Breast epithelium (tissue), 3 donors: ENCODE measurements at regions not wholly inside any gene's neighbourhood (a gene's known extent, or its start where the extent isn't known, plus 50 kb on each side); places are given as distances from the start of the nearest gene placed in this dataset.

Source experiments
- CTCF ChIP-seq, 3 donors: fragments of 450-650 bp; IDR thresholded peaks; one replicate each; pipeline ENCODE4 v1.5.1; 2016 to 2017; ENCODE audit warnings: antibody characterized with exemption in 3 of 3, mild to moderate bottlenecking in 3 of 3, moderate library complexity in 3 of 3
- POLR2A ChIP-seq: fragments of 450-650 bp; IDR thresholded peaks from one replicate; pipeline ENCODE4 v1.6.1; 2016; ENCODE audit warnings: antibody characterized with exemption, mild to moderate bottlenecking, moderate library complexity

GRCh38 chr7:24428676-24429075 lies 144.6 kb upstream of the PALS2 start:
- no peak for TF ChIP-seq CTCF (IDR thresholded peaks at IDR 0.05)
- no peak for TF ChIP-seq POLR2A
